HEK293T (cell line): ENCODE measurements at regions not wholly inside any gene's neighbourhood (a gene's known extent, or its start where the extent isn't known, plus 50 kb on each side); places are given as distances from the start of the nearest gene placed in this dataset.

Experiments used
- CTCF ChIA-PET: fragments of 350-600 bp; formaldehyde crosslinking; extraction: SDS; loops from one replicate; lab custom pipeline; 2021; ENCODE audit warnings: antibody characterized with exemption, inconsistent platforms; lab: Yijun Ruan, JAX
- POLR2A ChIA-PET: fragments of 350-600 bp; formaldehyde crosslinking; extraction: SDS; loops from one replicate; lab custom pipeline; 2020; ENCODE audit warnings: antibody characterized with exemption, inconsistent platforms; lab: Yijun Ruan, JAX
- DNase-seq: peaks from one replicate; pipeline ENCODE4 v3.0.0; 2012; ENCODE audit warnings: mixed read lengths; ENCODE audit errors: extremely low spot score
- ARNT ChIP-seq: fragments of 450-650 bp; IDR thresholded peaks from 2 replicates; pipeline ENCODE4 v1.6.1; 2017; ENCODE audit warnings: mild to moderate bottlenecking
- BHLHE40 ChIP-seq: fragments of 450-650 bp; IDR thresholded peaks from 2 replicates; pipeline ENCODE4 v1.6.1; 2016; ENCODE audit warnings: mild to moderate bottlenecking, moderate library complexity, borderline replicate concordance
- CTBP1 ChIP-seq: fragments of 450-650 bp; IDR thresholded peaks from 2 replicates; pipeline ENCODE4 v1.6.1; 2016; ENCODE audit warnings: borderline replicate concordance
- ELF4 ChIP-seq: fragments of 450-650 bp; IDR thresholded peaks from 2 replicates; pipeline ENCODE4 v1.6.1; 2017; ENCODE audit warnings: antibody characterized with exemption
- FOXA1 ChIP-seq: fragments of 450-650 bp; IDR thresholded peaks from 2 replicates; pipeline ENCODE4 v1.6.1; 2016; ENCODE audit warnings: mild to moderate bottlenecking
- FOXK2 ChIP-seq: fragments of 450-650 bp; IDR thresholded peaks from 2 replicates; pipeline ENCODE4 v1.6.1; 2016; ENCODE audit warnings: mild to moderate bottlenecking
- FOXM1 ChIP-seq: fragments of 450-650 bp; IDR thresholded peaks from 2 replicates; pipeline ENCODE4 v1.6.1; 2017; ENCODE audit warnings: mild to moderate bottlenecking, borderline replicate concordance
- HDGF ChIP-seq: fragments of 450-650 bp; IDR thresholded peaks from 2 replicates; pipeline ENCODE4 v1.6.1; 2017; ENCODE audit warnings: antibody characterized with exemption, borderline replicate concordance
- L3MBTL2 ChIP-seq: fragments of 450-650 bp; conservative IDR thresholded peaks from 2 replicates; pipeline ENCODE4 v1.6.1; 2016; ENCODE audit warnings: mild to moderate bottlenecking
- LEF1 ChIP-seq: fragments of 450-650 bp; IDR thresholded peaks from 2 replicates; pipeline ENCODE4 v1.6.1; 2017; ENCODE audit warnings: mild to moderate bottlenecking, borderline replicate concordance
- NFRKB ChIP-seq: fragments of 450-650 bp; IDR thresholded peaks from 2 replicates; pipeline ENCODE4 v1.6.1; 2016; ENCODE audit warnings: mild to moderate bottlenecking, moderate library complexity
- SP1 ChIP-seq: fragments of 450-650 bp; IDR thresholded peaks from 2 replicates; pipeline ENCODE4 v1.6.1; 2017
- SUZ12 ChIP-seq: fragments of 450-650 bp; IDR thresholded peaks from 2 replicates; pipeline ENCODE4 v1.6.1; 2016; ENCODE audit warnings: mild to moderate bottlenecking
- TARDBP ChIP-seq: fragments of 450-650 bp; IDR thresholded peaks from 2 replicates; pipeline ENCODE4 v1.6.1; 2016
- ZNF384 ChIP-seq: fragments of 450-650 bp; IDR thresholded peaks from 2 replicates; pipeline ENCODE4 v1.6.1; 2016
- TF ChIP-seq, protein P1 (sequence below): fragments of 450-650 bp; IDR thresholded peaks from 2 replicates; pipeline ENCODE4 v1.6.1; 2016

DNA sequence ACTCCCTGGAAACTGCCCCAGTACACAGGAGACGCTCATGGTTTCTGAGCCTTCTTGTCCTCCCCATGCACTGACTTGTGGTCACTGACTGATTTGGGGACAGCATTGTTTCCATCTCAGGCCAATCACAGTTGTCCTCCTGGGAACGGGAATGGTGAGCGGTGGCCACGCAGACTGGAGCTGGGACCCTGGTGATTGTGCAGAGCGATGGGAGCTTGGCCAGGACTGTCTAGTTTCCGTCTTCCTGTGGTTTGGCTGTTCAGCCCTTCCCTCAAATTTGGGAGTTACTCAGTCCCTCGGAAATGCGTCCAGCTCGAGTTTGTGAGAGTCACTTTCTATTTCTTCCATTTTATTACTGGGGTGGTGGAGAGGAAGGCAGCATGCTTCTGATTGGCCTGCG, 250.9 kb downstream of the ACTR3B start:
- TF ChIP-seq LEF1 (no peak), SUZ12 (no peak), HDGF (no peak), TARDBP (no peak), ARNT (no peak), BHLHE40 (no peak), NFRKB (no peak), FOXK2 (no peak), FOXM1 (no peak), CTBP1 (no peak), ZNF384 (no peak), FOXA1 (no peak), SP1 (no peak), L3MBTL2 (no peak), ELF4 (no peak)
- TF ChIP-seq, protein P1, sequence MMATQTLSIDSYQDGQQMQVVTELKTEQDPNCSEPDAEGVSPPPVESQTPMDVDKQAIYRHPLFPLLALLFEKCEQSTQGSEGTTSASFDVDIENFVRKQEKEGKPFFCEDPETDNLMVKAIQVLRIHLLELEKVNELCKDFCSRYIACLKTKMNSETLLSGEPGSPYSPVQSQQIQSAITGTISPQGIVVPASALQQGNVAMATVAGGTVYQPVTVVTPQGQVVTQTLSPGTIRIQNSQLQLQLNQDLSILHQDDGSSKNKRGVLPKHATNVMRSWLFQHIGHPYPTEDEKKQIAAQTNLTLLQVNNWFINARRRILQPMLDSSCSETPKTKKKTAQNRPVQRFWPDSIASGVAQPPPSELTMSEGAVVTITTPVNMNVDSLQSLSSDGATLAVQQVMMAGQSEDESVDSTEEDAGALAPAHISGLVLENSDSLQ = no peak
- ChIA-PET CTCF (interaction anchor here (0.7 kb wide), 1 partner anchor 43 kb away, joined by 3 read pairs; no protein-coding TSS in a partner anchor), POLR2A (no interaction called here)
- DNase-seq = no peak

DNA sequence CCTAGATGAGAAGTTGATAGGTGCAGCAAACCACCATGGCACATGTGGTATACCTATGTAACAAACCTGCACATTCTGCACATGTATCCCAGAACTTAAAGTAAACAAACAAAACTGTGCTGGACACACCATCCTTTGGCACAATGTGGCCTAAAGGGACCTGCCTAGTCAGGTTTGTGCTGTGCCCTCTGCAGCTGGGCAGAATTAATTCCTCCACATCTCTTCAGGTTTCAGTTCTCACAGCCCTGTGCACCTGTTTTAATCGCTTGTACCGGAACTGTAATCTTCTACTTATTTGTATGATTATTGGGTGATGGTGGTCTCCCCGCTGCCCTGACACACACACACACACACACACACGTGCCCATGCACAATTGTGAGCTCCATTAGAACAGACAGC, 252.7 kb downstream of the ACTR3B start:
- no peak for TF ChIP-seq FOXK2
- TF ChIP-seq SP1 = no peak
- TF ChIP-seq ELF4 = no peak
- CTCF ChIA-PET = no interaction called here
- POLR2A ChIA-PET = no interaction called here
- no peak for DNase-seq

DNA sequence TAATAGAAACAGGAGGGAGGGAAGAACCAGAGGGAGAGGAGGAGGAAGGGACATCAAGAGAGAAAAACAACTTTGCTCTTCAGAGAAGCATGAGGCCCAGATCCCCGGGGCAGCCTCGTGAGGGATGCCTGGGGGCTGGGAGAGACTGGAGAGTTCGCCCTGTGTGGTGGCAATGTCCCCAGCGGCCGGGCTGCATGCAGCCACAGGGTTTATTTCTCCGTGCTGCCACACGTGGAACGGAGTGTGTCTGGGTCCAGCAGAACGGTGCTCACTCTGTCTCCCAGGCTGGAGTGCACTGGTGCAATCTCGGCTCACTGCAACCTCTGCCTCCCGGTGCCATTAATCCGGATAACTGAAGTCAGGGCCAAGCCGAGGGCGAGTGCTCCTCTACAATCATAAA, 257.7 kb downstream of the ACTR3B start:
- TF ChIP-seq ARNT (no peak), BHLHE40 (no peak)
- POLR2A ChIA-PET = no interaction called here
- CTCF ChIA-PET = no interaction called here
- DNase-seq = no peak

DNA sequence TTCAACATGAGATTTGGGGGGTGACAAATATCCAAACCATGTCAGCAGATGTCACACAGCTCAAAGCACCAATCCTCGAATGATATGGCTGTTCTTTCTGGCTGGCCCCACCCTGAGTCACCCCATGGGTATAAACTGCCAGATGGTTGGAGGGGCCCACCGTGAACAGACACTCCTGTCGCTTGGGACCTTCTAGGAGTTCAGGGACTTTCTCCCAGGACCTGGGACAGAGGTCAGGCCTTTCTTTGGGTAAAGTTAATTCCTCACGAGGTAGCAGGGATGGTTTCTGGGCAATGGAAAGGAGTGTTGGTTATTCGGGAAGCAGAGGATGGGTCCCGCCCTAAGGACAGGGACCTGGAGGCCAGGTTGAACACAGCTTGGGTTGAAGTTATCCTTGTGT, 262.0 kb downstream of the ACTR3B start:
- no peak for DNase-seq
- CTCF ChIA-PET = no interaction called here
- TF ChIP-seq CTBP1 = no peak
- POLR2A ChIA-PET = no interaction called here

DNA sequence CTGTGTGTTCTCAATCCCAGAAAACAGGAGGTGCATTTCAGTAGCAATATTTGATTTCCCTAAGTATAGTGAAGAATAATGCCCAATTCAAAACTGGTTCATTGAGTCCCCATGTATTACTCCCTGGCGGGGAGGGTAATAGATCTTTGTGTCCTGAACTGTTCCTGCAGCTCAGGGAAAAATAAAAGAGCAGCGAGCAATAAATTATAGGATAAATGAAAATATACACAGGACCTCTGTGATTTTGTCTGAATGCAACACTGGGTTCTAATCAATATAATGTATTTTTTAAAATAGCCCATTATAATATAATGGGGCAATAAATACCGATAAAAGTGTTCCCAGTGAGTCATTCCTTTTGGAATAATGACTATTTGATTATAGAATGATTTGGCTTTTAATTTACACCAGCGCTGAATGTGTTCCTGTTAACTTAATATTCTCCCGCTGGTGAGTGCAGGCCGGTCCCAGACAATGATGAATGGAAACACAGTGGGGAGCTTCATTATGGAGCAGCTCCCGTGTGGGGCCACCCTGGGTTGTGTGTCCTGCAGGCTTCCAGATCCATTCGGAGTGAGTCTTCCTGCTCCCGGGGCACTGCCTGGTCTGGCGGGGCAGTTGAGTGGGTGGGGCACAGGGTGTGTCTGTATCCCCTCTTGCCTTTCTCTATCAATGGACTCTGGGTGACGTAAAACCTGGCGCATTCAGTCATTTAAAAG, 263.1 kb downstream of the ACTR3B start:
- CTCF ChIA-PET = no interaction called here
- DNase-seq = peak; percentile 59
- no peak for TF ChIP-seq ZNF384
- no peak for TF ChIP-seq LEF1
- TF ChIP-seq BHLHE40 = no peak
- TF ChIP-seq, protein P1 = peak; percentile 87
- TF ChIP-seq L3MBTL2 = no peak
- TF ChIP-seq SP1 = no peak
- TF ChIP-seq NFRKB = no peak
- POLR2A ChIA-PET = no interaction called here

DNA sequence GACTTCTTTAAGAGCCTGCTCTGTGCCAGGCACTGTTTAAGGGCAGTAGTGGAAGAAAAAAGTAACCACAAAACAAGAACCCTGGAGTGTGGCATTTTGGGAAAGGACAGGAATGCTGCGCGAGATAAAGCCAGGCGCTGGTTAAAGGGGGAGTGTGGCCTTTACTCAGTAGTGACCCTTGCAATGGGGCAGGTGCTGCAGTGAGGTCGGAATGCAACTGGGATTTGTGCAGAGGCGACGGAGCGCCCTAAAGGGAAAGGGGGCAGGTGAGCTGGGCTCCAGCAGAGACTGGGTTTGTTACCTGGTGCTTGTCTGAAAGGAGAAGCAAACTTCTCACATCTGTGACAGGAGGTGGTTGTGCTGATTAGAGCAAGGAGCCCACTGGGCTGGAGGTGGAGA, 263.6 kb downstream of the ACTR3B start:
- no peak for DNase-seq
- POLR2A ChIA-PET = no interaction called here

DNA sequence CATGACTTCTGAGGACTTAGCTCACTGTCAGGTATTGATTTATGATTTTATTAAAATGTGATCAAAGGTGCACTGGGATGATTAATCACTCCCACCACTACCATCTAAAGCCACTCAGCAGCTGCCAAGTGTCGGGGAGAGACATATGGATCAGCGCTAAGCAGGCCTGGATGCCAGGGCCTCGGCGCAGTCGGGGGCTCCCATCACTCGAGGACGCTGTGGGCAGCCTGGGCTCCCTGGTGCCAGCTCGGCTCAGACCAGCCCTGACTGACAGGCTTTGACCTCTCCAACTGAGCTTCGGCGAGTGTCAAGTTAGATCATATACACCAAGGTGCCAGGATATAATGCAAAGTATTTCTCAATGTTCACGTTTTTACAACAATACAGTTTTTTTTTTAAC, 267.7 kb downstream of the ACTR3B start:
- CTCF ChIA-PET = no interaction called here
- TF ChIP-seq FOXA1 (no peak), CTBP1 (no peak), TARDBP (no peak), FOXK2 (no peak), NFRKB (no peak), SUZ12 (no peak), SP1 (no peak), ZNF384 (no peak), FOXM1 (no peak), BHLHE40 (no peak), ARNT (no peak), HDGF (no peak), L3MBTL2 (no peak), LEF1 (no peak)
- TF ChIP-seq, protein P1 = no peak
- no peak for DNase-seq
- POLR2A ChIA-PET = no interaction called here

More for the DNA sequence above, 263.6 kb downstream of the ACTR3B start:
- no peak for TF ChIP-seq ZNF384
- no peak for TF ChIP-seq SP1
- TF ChIP-seq SUZ12 = no peak
- TF ChIP-seq NFRKB = no peak
- TF ChIP-seq FOXM1 = no peak
- TF ChIP-seq BHLHE40 = no peak
- no peak for TF ChIP-seq FOXA1
- no peak for TF ChIP-seq L3MBTL2
- TF ChIP-seq, protein P1 = no peak
- CTCF ChIA-PET = no interaction called here
